SU-DHL-6 (cell line): ENCODE measurements at regions not wholly inside any gene's neighbourhood (a gene's known extent, or its start where the extent isn't known, plus 50 kb on each side); places are given as distances from the start of the nearest gene placed in this dataset.

Experiments used
- H2AFZ ChIP-seq: fragments of 200-600 bp; sonication (generic); 2 replicates; pipeline ENCODE4 v1.6.1; 2014; ENCODE audit warnings: low read depth, mild to moderate bottlenecking, moderate library complexity, mixed read lengths, antibody characterized with exemption, low read length; ENCODE audit not compliant: severe bottlenecking
- H3F3A ChIP-seq: fragments of 200-600 bp; shearing (Covaris generic); 2 replicates; pipeline ENCODE4 v1.6.0; 2016; ENCODE audit warnings: antibody characterized with exemption, mild to moderate bottlenecking; ENCODE audit not compliant: insufficient read depth
- H3K27ac ChIP-seq: fragments of 200-600 bp; sonication (generic); 2 replicates; pipeline ENCODE4 v1.5.1; 2016; ENCODE audit warnings: low read depth, mild to moderate bottlenecking, low read length, moderate library complexity, mixed read lengths
- H3K27me3 ChIP-seq: fragments of 200-600 bp; sonication (generic), shearing (Covaris generic); 2 replicates; pipeline ENCODE4 v1.6.0; 2014; ENCODE audit warnings: mild to moderate bottlenecking, low read length
- H3K36me3 ChIP-seq: fragments of 200-600 bp; sonication (generic); 2 replicates; pipeline ENCODE4 v1.6.1; 2014; ENCODE audit warnings: mild to moderate bottlenecking, low read length, mixed read lengths
- H3K4me2 ChIP-seq: fragments of 300-600, 200-600 bp; shearing (Covaris generic), sonication (generic); 2 replicates; pipeline ENCODE4 v1.6.0; 2014; ENCODE audit warnings: low read length, low read depth, mild to moderate bottlenecking; ENCODE audit not compliant: poor library complexity, severe bottlenecking
- H3K4me3 ChIP-seq: fragments of 200-600 bp; sonication (generic); 2 replicates; pipeline ENCODE4 v1.5.1; 2014; ENCODE audit warnings: antibody characterized with exemption, low read length, mild to moderate bottlenecking, mixed read lengths; ENCODE audit not compliant: insufficient read depth, poor library complexity, severe bottlenecking
- H3K79me2 ChIP-seq: fragments of 200-600 bp; sonication (generic); 2 replicates; pipeline ENCODE4 v1.6.1; 2014; ENCODE audit warnings: mild to moderate bottlenecking, low read length, moderate library complexity; ENCODE audit not compliant: insufficient read depth
- H3K9ac ChIP-seq: fragments of 200-600 bp; sonication (generic); 2 replicates; pipeline ENCODE4 v1.7.0; 2014; ENCODE audit warnings: mild to moderate bottlenecking, low read length
- H3K9me2 ChIP-seq: fragments of 200-600 bp; sonication (generic); replicated peaks from 2 replicates; pipeline ENCODE4 v1.6.1; 2014; ENCODE audit warnings: low read length; ENCODE audit not compliant: insufficient read depth
- H3K9me3 ChIP-seq: fragments of 200-600 bp; sonication (generic); 2 replicates; pipeline ENCODE4 v1.6.1; 2014; ENCODE audit warnings: low read length, mixed read lengths; ENCODE audit not compliant: insufficient read depth
- H4K20me1 ChIP-seq: fragments of 200-600 bp; sonication (generic); 2 replicates; pipeline ENCODE4 v1.6.1; 2014; ENCODE audit warnings: low read depth, mild to moderate bottlenecking, antibody characterized with exemption, low read length, moderate library complexity, mixed read lengths
- EZH2phosphoT487 ChIP-seq: fragments of 200-600 bp; sonication (generic), shearing (Covaris generic); conservative IDR thresholded peaks from 2 replicates; pipeline ENCODE4 v1.6.1; 2018; ENCODE audit warnings: mild to moderate bottlenecking, antibody characterized with exemption, low read length, moderate library complexity, mixed read lengths
- TF ChIP-seq, protein P1 (sequence below): fragments of 200-600 bp; sonication (generic); IDR thresholded peaks from one replicate; pipeline ENCODE4 v1.5.1; 2017; ENCODE audit warnings: antibody characterized with exemption, mild to moderate bottlenecking, low read length, moderate library complexity; ENCODE audit not compliant: insufficient read depth, poor library complexity, severe bottlenecking

DNA sequence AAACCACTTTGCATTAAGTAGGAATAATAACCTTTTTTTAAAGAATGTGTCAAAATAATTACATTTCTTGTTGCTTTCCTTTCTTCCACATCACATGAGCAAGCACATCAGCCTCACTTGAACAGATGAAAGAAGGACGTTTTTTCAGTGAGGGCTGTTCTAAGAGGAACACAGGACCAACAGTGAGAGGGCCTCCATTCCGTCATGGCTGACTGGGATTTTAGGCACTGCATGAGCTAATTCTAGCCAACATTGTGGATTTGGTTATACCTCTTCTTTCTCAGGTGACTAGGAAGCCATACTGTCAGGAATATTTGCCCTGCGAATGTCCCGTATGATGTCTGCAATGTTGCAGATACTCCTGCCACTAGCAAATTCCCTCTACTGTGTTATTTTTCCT is 87.6 kb downstream of the LINC00237 start:
- H2AFZ ChIP-seq = no peak overlapping the region
- H3K4me3 ChIP-seq = no peak overlapping the region
- no peaks in the 10 kb centered on the region for H3K9me3 ChIP-seq
- no peak overlapping the region for H3K9ac ChIP-seq
- TF ChIP-seq, protein P1, sequence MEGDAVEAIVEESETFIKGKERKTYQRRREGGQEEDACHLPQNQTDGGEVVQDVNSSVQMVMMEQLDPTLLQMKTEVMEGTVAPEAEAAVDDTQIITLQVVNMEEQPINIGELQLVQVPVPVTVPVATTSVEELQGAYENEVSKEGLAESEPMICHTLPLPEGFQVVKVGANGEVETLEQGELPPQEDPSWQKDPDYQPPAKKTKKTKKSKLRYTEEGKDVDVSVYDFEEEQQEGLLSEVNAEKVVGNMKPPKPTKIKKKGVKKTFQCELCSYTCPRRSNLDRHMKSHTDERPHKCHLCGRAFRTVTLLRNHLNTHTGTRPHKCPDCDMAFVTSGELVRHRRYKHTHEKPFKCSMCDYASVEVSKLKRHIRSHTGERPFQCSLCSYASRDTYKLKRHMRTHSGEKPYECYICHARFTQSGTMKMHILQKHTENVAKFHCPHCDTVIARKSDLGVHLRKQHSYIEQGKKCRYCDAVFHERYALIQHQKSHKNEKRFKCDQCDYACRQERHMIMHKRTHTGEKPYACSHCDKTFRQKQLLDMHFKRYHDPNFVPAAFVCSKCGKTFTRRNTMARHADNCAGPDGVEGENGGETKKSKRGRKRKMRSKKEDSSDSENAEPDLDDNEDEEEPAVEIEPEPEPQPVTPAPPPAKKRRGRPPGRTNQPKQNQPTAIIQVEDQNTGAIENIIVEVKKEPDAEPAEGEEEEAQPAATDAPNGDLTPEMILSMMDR = no peak
- no peak for TF ChIP-seq EZH2phosphoT487
- H3K36me3 ChIP-seq = no peaks in the 10 kb centered on the region
- H3K4me2 ChIP-seq = no peak overlapping the region
- no peaks in the 10 kb centered on the region for H3F3A ChIP-seq
- H3K27ac ChIP-seq = no peak overlapping the region
- no peaks in the 10 kb centered on the region for H3K79me2 ChIP-seq
- H4K20me1 ChIP-seq = no peaks in the 10 kb centered on the region
- H3K9me2 ChIP-seq = no peaks in the 10 kb centered on the region
- H3K27me3 ChIP-seq = no peaks in the 10 kb centered on the region

DNA sequence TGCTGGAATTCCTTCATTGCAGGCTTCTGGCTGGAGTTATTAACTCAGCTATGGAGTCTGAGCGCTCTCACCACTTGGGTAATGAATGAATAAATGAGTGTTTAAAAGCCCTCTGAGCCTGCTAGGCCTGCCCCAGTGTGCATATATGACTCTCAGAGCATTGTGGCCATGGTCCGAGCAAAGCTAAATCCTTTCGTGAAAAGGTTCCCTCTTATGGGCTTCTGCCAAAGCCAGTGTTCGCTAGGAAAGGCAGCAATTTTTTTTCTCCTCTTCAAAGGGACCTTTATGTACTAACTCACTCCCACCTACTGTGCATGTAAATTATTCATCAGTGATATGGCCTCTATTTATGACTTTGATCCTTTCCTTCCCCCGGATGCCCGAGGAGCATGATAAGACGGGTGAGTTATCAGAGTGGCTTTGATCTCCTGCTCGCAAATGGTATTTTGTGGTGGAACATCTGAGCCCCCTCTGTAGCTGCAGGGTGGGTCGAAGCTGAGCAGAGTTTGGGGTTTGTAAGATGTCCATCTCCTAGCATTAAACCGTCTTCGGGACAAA is 88.6 kb downstream of the LINC00237 start:
- no peaks in the 10 kb centered on the region for H3K9me3 ChIP-seq
- no peaks in the 10 kb centered on the region for H3K9me2 ChIP-seq
- H3K79me2 ChIP-seq = no peaks in the 10 kb centered on the region
- H2AFZ ChIP-seq = no peak overlapping the region
- H3K27me3 ChIP-seq = no peaks in the 10 kb centered on the region
- H3K36me3 ChIP-seq = no peaks in the 10 kb centered on the region
- no peaks in the 10 kb centered on the region for H3F3A ChIP-seq
- H3K4me3 ChIP-seq = no peak overlapping the region
- no peak overlapping the region for H3K4me2 ChIP-seq
- no peaks in the 10 kb centered on the region for H4K20me1 ChIP-seq
- no peak overlapping the region for H3K27ac ChIP-seq
- TF ChIP-seq EZH2phosphoT487 = no peak
- TF ChIP-seq, protein P1 = no peak
- H3K9ac ChIP-seq = no peak overlapping the region

DNA sequence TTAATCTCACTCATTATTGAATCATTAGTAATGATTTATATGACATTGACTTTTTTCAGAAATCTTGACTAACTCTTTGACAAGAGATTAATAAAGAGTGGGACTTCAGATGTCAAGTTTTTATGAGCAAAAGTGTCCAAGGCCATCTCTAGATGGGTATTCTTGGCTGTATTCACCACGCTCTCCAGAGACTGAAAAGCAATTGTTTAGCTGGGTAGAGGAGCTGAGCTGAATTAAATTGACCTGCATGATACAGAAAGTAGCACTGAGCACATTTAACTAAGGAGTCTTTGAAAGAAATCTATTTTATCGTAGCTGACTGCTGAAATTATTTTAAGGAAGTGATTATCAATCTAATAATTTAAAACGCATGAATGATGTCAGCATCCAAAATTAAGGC is 89.4 kb downstream of the LINC00237 start:
- Histone ChIP-seq H3K27ac (no peak overlapping the region), H3K4me2 (no peak overlapping the region), H3K9me3 (no peaks in the 10 kb centered on the region), H4K20me1 (no peaks in the 10 kb centered on the region), H3K4me3 (no peak overlapping the region), H3K27me3 (no peaks in the 10 kb centered on the region), H3K79me2 (no peaks in the 10 kb centered on the region), H2AFZ (no peak overlapping the region), H3K9me2 (no peaks in the 10 kb centered on the region), H3K36me3 (no peaks in the 10 kb centered on the region), H3F3A (no peaks in the 10 kb centered on the region), H3K9ac (no peak overlapping the region)
- TF ChIP-seq, protein P1 = no peak
- TF ChIP-seq EZH2phosphoT487 = no peak
